GM18870 (cell line): ENCODE measurements at regions not wholly inside any gene's neighbourhood (a gene's known extent, or its start where the extent isn't known, plus 50 kb on each side); places are given as distances from the start of the nearest gene placed in this dataset.

Source experiments
- ATAC-seq: cut with Tn5 transposase; IDR thresholded peaks from one replicate; pipeline ENCODE4 v1.9.1; 2021; ENCODE audit warnings: moderate library complexity; ENCODE audit not compliant: unreplicated experiment

DNA sequence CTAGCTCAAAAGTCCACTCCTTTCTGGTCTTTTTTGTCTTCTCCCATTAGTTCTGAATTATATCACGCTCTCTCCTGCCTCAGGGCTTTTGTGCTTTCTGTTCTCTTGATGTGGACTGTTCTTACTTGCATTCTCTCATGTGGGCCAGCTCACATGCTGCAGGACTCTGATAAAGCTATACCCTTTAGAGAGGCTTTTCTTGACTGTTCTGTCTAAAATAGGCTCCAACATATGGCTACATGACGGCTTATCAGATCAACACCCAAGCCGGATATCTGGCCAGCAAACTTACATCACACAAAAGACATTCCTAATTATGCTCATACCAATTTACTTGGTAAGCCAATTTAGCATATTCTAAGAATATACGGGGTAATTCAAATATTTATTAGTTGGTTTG is 1494.5 kb downstream of the TECRL start:
- ATAC-seq, result no peak

DNA sequence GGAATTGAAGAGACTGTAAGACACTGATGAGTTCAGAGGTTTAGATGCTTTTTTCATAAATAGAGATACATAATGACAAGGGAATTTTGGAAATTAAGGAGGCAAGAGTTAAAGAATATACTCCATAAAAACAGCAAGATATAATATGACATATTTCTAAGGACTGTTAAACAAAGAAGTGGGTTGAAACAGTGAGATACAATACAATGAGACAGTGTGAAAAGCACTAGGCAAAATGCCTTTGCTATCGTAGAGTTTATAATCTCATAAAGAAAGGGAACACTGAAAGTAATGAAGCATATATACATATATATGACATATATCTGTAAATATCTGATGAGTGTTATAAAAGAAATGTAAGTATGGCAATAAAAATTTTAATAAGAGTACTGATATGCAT is 1496.2 kb downstream of the TECRL start:
- ATAC-seq, result no peak

DNA sequence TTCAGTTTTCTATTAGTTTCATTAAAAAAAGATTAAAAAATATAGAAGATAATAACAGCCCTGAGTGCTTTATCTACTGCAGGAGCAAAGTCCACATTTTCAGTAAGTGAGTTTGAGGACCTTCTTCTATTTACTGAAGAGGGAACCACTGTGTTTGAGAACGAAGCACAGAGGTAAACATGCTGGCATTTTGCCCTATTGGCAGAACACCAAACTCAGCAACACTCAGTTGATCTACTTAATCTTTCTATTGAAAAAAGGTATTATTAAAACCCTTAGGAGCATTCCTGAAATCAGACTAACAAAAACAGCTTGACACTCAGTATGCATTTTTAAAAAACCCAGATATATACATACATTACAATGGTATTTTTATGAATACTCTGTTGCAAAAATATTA is 1496.7 kb downstream of the TECRL start:
- no peak for ATAC-seq

GRCh38 chr4:62909238-62909637 is 1500.0 kb downstream of the TECRL start:
- ATAC-seq, result no peak

DNA sequence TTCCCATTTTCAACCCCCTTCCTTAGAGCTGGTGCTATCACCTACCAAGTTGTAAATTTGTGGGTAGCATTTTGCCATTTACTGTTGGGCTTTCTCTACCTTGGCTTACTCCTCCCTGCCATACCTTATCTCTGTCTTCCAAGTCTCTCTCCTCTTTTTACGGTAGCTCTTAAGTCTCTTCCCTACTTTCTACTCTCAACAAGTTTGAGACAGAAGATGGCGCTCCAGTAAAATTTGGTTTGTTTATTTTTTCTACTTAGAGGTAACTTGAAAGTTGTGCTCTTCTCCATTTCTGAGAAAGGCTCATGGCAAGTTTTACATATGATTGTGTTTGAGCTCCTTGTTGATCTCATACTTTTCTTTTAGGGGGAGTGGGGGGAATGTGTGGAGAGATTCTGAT is 1508.1 kb downstream of the TECRL start:
- no peak for ATAC-seq

DNA sequence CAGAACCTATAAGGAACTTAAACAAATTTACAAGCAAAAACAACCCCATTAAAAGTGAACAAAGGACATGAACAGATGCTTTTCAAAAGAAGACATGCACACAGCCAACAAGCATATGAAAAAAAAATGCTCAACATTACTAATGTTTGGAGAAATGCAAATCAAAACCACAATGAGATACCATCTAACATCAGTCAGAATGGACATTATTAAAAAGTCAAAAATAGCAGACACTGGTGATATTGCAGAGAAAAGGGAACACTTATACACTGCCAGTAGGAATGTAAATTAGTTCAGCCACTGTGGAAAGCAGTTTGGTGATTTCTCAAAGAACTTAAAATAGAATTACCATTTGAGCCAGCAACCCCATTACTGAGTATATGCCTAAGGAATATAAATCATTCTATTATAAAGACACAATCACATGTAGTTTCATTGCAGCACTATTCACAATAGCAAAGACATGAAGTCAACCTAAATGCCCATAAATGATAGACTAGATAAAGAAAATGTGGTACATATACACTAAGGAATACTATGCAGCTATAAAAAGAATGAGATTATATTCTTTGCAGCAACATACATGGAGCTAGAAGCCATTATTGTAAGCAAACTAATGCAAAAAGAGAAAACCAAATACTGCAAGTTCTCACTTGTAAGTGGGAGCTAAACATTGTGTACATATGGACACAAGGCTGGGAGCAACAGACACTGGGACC is 1509.4 kb downstream of the TECRL start:
- no peak for ATAC-seq

DNA sequence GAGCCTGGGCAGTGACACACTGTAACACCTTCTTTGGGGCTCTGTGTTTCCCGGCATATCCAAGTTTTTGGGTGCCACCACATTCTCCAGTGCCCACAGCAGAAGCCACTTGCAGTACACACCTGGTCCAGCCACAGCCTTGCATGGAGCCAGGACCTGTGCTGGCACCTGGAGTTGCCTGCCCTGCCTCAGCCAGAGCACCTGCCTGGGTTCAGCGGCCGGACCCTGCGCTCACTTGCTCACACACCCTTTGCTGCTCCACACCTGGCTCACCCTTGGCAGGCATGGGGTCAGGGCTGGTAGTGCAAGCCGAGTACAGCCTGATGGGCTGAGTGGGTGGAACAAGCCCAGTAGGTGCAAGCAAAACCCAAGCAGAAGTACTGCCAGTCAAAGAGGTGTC is 1511.1 kb downstream of the TECRL start:
- no peak for ATAC-seq

GRCh38 chr4:62896721-62897120 is 1512.5 kb downstream of the TECRL start:
- no peak for ATAC-seq

DNA sequence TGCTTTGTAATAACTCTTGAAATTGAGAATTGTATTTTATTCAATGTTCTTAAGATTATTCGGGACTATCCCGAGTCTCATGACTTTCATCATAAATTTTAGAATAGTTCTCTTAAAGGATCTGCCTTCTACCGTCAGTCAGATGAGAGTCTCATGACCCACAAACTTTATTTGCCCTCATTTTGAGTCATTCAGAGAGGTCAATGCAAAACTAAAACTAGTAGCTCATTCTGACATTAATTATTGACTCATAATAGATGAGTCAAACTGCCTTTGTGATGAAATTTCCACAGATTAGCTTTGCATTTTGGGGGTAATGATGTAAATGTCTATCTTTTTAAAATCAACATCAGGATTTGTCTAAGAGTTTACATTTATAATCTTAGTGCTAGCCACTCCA is 1527.3 kb downstream of the TECRL start:
- ATAC-seq, result no peak

GRCh38 chr4:62881210-62881609 is 1528.0 kb downstream of the TECRL start:
- ATAC-seq, result no peak

- no peak for ATAC-seq
Observed at GRCh38 chr4:62872856-62873255, 1536.4 kb downstream of the TECRL start.

GRCh38 chr4:62871078-62871477 is 1538.2 kb downstream of the TECRL start:
- ATAC-seq, result no peak

- no peak for ATAC-seq
Observed at GRCh38 chr4:62870451-62870850, 1538.8 kb downstream of the TECRL start.

- ATAC-seq, result no peak
Observed at GRCh38 chr4:62865261-62865660, 1544.0 kb downstream of the TECRL start.

- ATAC-seq, result no peak
Observed at GRCh38 chr4:62849696-62850095, 1559.6 kb downstream of the TECRL start.

- ATAC-seq, result no peak
Observed at GRCh38 chr4:62835631-62836030, 1573.6 kb downstream of the TECRL start.

GRCh38 chr4:62822306-62822705 is 1586.9 kb downstream of the TECRL start:
- no peak for ATAC-seq

DNA sequence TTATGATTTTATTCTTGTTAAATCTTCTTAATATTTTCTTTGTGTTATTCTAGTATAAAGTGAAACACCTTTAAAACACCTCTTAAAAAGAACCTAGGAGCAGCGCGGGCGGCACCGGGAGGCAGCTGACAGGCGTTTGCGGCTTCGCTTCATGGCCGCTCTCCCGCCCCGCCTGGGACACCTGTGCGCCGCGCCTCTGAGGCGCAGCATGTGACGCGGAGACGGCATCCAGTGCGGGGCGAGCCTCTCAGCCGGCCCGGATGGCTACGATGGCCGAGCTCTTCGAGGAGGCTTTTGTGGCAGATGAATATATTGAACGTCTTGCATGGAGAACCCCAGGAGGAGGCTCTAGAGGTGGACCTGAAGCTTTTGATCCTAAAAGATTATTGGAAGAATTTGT is 1592.7 kb downstream of the TECRL start:
- ATAC-seq, result no peak

DNA sequence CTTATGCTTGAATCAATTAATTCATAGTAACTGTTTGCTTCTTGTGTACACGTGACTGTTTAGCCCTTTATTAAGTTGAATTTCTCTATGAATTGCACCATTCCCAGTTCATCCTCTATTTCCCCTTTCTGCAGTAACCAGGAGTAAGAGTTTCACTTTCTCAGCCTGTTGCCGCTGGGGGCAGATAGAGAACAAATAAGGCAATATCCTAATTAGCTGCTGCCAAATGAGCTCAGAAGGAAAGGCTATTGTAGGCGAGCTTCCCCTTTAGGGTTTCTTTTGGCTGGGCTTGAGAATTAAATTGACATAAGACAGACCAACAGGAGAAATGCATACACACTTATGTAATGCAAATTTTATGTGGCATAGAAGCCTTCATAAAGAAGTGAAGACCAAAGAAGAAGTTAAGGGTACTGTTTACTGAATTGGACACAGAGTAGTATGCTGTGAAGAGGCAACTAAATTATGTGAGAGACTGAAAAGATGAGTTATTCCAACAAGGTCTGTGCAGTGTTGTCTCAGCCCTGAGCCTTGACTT is 1594.7 kb downstream of the TECRL start:
- ATAC-seq, result no peak

DNA sequence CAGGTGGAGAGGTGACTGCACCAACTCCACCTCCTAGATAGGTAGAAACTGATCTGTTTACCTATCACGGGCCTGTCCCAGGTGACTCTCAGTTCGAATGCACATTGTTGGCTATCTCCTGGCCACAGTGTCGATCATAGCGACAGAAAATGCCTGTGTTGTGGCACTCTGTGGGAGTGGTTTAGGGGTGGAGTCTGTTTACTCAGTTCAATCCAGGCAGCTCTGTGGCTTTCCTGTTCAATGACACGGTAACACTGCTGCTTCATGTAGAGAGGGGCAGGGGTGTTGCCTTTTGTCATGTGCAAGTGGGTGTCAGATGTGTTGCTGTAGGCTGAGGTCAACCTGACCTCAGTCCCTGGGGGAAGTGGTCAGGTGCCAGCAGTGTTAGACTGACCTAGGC is 1602.4 kb downstream of the TECRL start:
- ATAC-seq, result no peak

DNA sequence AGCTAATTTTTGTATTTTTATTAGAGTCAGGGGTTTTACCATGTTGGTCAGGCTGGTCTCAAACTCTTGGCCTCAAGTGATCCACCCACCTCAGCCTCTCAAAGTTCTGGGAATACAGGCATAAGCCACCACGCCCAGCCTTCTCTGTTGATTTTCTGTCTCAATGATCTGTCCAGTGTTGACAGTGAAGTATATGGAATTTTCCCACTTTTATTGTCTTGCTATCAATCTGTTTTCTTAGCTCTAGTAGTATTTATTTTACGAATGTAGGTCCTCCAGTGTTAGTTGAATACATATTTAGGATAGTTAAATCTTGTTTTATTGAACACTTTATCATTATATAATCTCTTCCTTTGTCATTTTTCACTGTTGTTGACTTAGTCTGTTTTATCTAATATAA is 1603.9 kb downstream of the ADGRL3 start:
- ATAC-seq, result no peak

DNA sequence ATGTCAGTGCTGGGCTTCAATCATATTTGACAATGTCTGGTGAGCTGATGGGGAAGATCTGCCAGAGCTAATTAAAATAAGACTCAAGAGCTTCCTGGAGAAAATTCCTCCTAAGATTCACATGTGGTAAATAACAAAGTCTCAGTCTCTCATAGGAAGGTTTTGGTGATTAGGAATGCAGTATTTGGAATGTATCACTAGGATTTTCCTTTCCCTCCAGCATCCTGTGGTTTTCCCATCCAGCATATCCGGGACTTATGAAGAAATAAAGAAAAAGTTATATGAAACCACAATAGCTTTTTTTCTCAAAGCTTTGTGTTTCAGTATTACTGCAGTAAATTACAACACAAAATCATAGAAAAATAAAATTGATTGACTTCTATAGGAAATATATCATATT is 1597.1 kb downstream of the ADGRL3 start:
- ATAC-seq, result no peak

GRCh38 chr4:62791386-62791785 is 1591.3 kb downstream of the ADGRL3 start:
- no peak for ATAC-seq
